Spinal cord (tissue), 9 donors: ENCODE measurements at regions not wholly inside any gene's neighbourhood (a gene's known extent, or its start where the extent isn't known, plus 50 kb on each side); places are given as distances from the start of the nearest gene placed in this dataset.

Experiments used
- DNase-seq, 6 donors: peaks; one replicate each; pipeline versions ENCODE4 v3.0.0 to v3.0.0-alpha.2; 2013 to 2015; ENCODE audit warnings: low spot score in 6 of 6, low read depth in 4 of 6
- H3K27ac ChIP-seq: one replicate; pipeline ENCODE4 v1.5.1; 2013; ENCODE audit warnings: low read depth, low read length, control low read depth
- H3K27me3 ChIP-seq: one replicate; pipeline ENCODE4 v1.6.1; 2013; ENCODE audit warnings: low read length; ENCODE audit not compliant: control insufficient read depth, insufficient read depth
- H3K36me3 ChIP-seq: one replicate; pipeline ENCODE4 v1.6.1; 2013; ENCODE audit warnings: low read length; ENCODE audit not compliant: control insufficient read depth, insufficient read depth
- H3K4me1 ChIP-seq: one replicate; pipeline ENCODE4 v1.6.1; 2013; ENCODE audit warnings: low read length; ENCODE audit not compliant: control insufficient read depth, insufficient read depth
- H3K4me3 ChIP-seq: one replicate; pipeline ENCODE4 v1.5.1; 2013; ENCODE audit warnings: low read depth, low read length, control low read depth
- H3K9me3 ChIP-seq: one replicate; pipeline ENCODE4 v1.6.1; 2013; ENCODE audit warnings: low read length; ENCODE audit not compliant: control insufficient read depth, insufficient read depth
- WGBS: methylation state at CpG from one replicate; pipeline ENCODE4 v1.1.5; 2013; ENCODE audit warnings: missing lambda C conversion rate; ENCODE audit not compliant: insufficient coverage; 5-methylcytosine and 5-hydroxymethylcytosine counted together
- donor health status: healthy.

GRCh38 chr22:49589301-49589700 is 238.4 kb downstream of the BRD1 start:
- 95% methylated on average over 11 of the region's 14 CpGs for WGBS
- Histone ChIP-seq H3K27me3 (no peaks in the 10 kb centered on the region), H3K36me3 (no peaks in the 10 kb centered on the region), H3K4me3 (no peak overlapping the region), H3K9me3 (peaks cover under 1% of the 10 kb centered on the region), H3K4me1 (peaks cover 6% of the 10 kb centered on the region), H3K27ac (no peak overlapping the region)
- no peak for DNase-seq

GRCh38 chr22:49588739-49589138 is 238.9 kb downstream of the BRD1 start:
- 92% methylated on average over 8 of the region's 12 CpGs for WGBS
- no peak overlapping the region for H3K4me3 ChIP-seq
- DNase-seq = no peak
- H3K36me3 ChIP-seq = no peaks in the 10 kb centered on the region
- H3K27ac ChIP-seq = no peak overlapping the region
- peaks cover 6% of the 10 kb centered on the region for H3K4me1 ChIP-seq
- H3K9me3 ChIP-seq = no peaks in the 10 kb centered on the region
- no peaks in the 10 kb centered on the region for H3K27me3 ChIP-seq

GRCh38 chr22:49587987-49588386 is 239.7 kb downstream of the BRD1 start:
- no peak for DNase-seq
- no peaks in the 10 kb centered on the region for H3K36me3 ChIP-seq
- H3K27me3 ChIP-seq = no peaks in the 10 kb centered on the region
- no peaks in the 10 kb centered on the region for H3K9me3 ChIP-seq
- no peak overlapping the region for H3K4me3 ChIP-seq
- peaks cover 11% of the 10 kb centered on the region for H3K4me1 ChIP-seq
- whole genome bisulfite sequencing = 88% methylated on average over 10 of the region's 13 CpGs
- no peak overlapping the region for H3K27ac ChIP-seq

GRCh38 chr22:49587421-49587820 is 240.3 kb downstream of the BRD1 start:
- WGBS = 91% methylated on average over 12 of the region's 13 CpGs
- no peaks in the 10 kb centered on the region for H3K9me3 ChIP-seq
- H3K4me3 ChIP-seq = no peak overlapping the region
- no peak overlapping the region for H3K27ac ChIP-seq
- peaks cover 17% of the 10 kb centered on the region for H3K4me1 ChIP-seq
- H3K36me3 ChIP-seq = no peaks in the 10 kb centered on the region
- DNase-seq = no peak
- H3K27me3 ChIP-seq = no peaks in the 10 kb centered on the region

GRCh38 chr22:49586873-49587272 is 240.8 kb downstream of the BRD1 start:
- H3K4me1 ChIP-seq = peaks cover 20% of the 10 kb centered on the region
- no peak for DNase-seq
- H3K9me3 ChIP-seq = no peaks in the 10 kb centered on the region
- no peaks in the 10 kb centered on the region for H3K36me3 ChIP-seq
- H3K27ac ChIP-seq = no peak overlapping the region
- WGBS = 83% methylated on average over 12 of the region's 12 CpGs
- no peaks in the 10 kb centered on the region for H3K27me3 ChIP-seq
- H3K4me3 ChIP-seq = no peak overlapping the region

GRCh38 chr22:49586244-49586748 is 241.4 kb downstream of the BRD1 start:
- Histone ChIP-seq H3K9me3 (no peaks in the 10 kb centered on the region), H3K4me3 (no peak overlapping the region), H3K27me3 (no peaks in the 10 kb centered on the region), H3K36me3 (no peaks in the 10 kb centered on the region), H3K4me1 (peaks cover 20% of the 10 kb centered on the region), H3K27ac (no peak overlapping the region)
- WGBS = 88% methylated on average over 20 of the region's 20 CpGs
- DNase-seq = no peak

- peaks cover 18% of the 10 kb centered on the region for H3K4me1 ChIP-seq
- H3K36me3 ChIP-seq = no peaks in the 10 kb centered on the region
- H3K9me3 ChIP-seq = no peaks in the 10 kb centered on the region
- H3K4me3 ChIP-seq = no peak overlapping the region
- WGBS = 85% methylated on average over 16 of the region's 23 CpGs
- no peak overlapping the region for H3K27ac ChIP-seq
- H3K27me3 ChIP-seq = no peaks in the 10 kb centered on the region
- peak in 2 of 6 donors; percentile 21 to 72 for DNase-seq
These were observed 242.0 kb downstream of the BRD1 start for GRCh38 chr22:49585461-49586243.

GRCh38 chr22:49583886-49584505 is 243.7 kb downstream of the BRD1 start:
- H3K4me3 ChIP-seq = no peak overlapping the region
- H3K27ac ChIP-seq = no peak overlapping the region
- no peak for DNase-seq
- H3K27me3 ChIP-seq = no peaks in the 10 kb centered on the region
- peaks cover 18% of the 10 kb centered on the region for H3K4me1 ChIP-seq
- no peaks in the 10 kb centered on the region for H3K9me3 ChIP-seq
- H3K36me3 ChIP-seq = no peaks in the 10 kb centered on the region
- WGBS = 93% methylated on average over 24 of the region's 26 CpGs

GRCh38 chr22:49583341-49583740 is 244.3 kb downstream of the BRD1 start:
- Histone ChIP-seq H3K9me3 (no peaks in the 10 kb centered on the region), H3K36me3 (no peaks in the 10 kb centered on the region), H3K4me1 (peaks cover 18% of the 10 kb centered on the region), H3K27me3 (no peaks in the 10 kb centered on the region), H3K4me3 (no peak overlapping the region), H3K27ac (no peak overlapping the region)
- no peak for DNase-seq
- WGBS = 90% methylated on average over 9 of the region's 11 CpGs

- no peaks in the 10 kb centered on the region for H3K9me3 ChIP-seq
- H3K27me3 ChIP-seq = no peaks in the 10 kb centered on the region
- no peaks in the 10 kb centered on the region for H3K36me3 ChIP-seq
- DNase-seq = no peak
- WGBS = 60% methylated on average over 8 of the region's 11 CpGs
- H3K4me1 ChIP-seq = peaks cover 14% of the 10 kb centered on the region
- H3K4me3 ChIP-seq = no peak overlapping the region
- H3K27ac ChIP-seq = no peak overlapping the region
These were observed 245.0 kb downstream of the BRD1 start for GRCh38 chr22:49582678-49583077.
